Trophoblast cell (in vitro differentiated cells and primary cell): ENCODE measurements at regions not wholly inside any gene's neighbourhood (a gene's known extent, or its start where the extent isn't known, plus 50 kb on each side); places are given as distances from the start of the nearest gene placed in this dataset.

Experiments used
- DNase-seq, 2 donors: peaks; one replicate each; pipeline ENCODE4 v3.0.0-alpha.2; 2016
- H2AFZ ChIP-seq: 2 replicates; pipeline ENCODE4 v1.6.1; 2013; ENCODE audit warnings: low read length, moderate library complexity, mild to moderate bottlenecking; ENCODE audit not compliant: insufficient read depth, poor library complexity
- H2AK5ac ChIP-seq: 2 replicates; pipeline ENCODE4 v1.6.1; 2013; ENCODE audit warnings: mild to moderate bottlenecking, low read length
- H2BK120ac ChIP-seq: 2 replicates; pipeline ENCODE4 v1.6.1; 2013; ENCODE audit warnings: low read length, mild to moderate bottlenecking, moderate library complexity; ENCODE audit not compliant: insufficient read depth, poor library complexity
- H2BK12ac ChIP-seq: 2 replicates; pipeline ENCODE4 v1.6.1; 2013; ENCODE audit warnings: mild to moderate bottlenecking, low read length, moderate library complexity
- H2BK5ac ChIP-seq: 2 replicates; pipeline ENCODE4 v1.6.1; 2013; ENCODE audit warnings: low read length, low read depth, moderate library complexity, mild to moderate bottlenecking; ENCODE audit not compliant: poor library complexity
- H3K14ac ChIP-seq: 2 replicates; pipeline ENCODE4 v1.6.1; 2013; ENCODE audit warnings: mild to moderate bottlenecking, low read length
- H3K18ac ChIP-seq: 2 replicates; pipeline ENCODE4 v1.6.1; 2013; ENCODE audit warnings: mild to moderate bottlenecking, low read length
- H3K23ac ChIP-seq: 2 replicates; pipeline ENCODE4 v1.6.1; 2013; ENCODE audit warnings: low read length
- H3K27ac ChIP-seq: 2 replicates; pipeline ENCODE4 v1.5.1; 2013; ENCODE audit warnings: low read depth, mild to moderate bottlenecking, inconsistent platforms, low read length, moderate library complexity
- H3K27me3 ChIP-seq: 2 replicates; pipeline ENCODE4 v1.6.1; 2013; ENCODE audit warnings: inconsistent platforms, mild to moderate bottlenecking, low read length, moderate library complexity; ENCODE audit not compliant: insufficient read depth
- H3K36me3 ChIP-seq, 2 experiments: 1 replicate in 1 of 2; 2 replicates in 1 of 2; pipeline ENCODE4 v1.6.1; 2013; ENCODE audit warnings: low read length in 2 of 2, mild to moderate bottlenecking in 2 of 2, moderate library complexity in 1 of 2; ENCODE audit not compliant: insufficient read depth in 2 of 2, control insufficient read depth in 1 of 2
- H3K4ac ChIP-seq: 2 replicates; pipeline ENCODE4 v1.6.1; 2013; ENCODE audit warnings: low read depth, mild to moderate bottlenecking, low read length, moderate library complexity
- H3K4me1 ChIP-seq, 2 experiments: 1 replicate in 1 of 2; 2 replicates in 1 of 2; pipeline ENCODE4 v1.6.1; 2013; ENCODE audit warnings: low read length in 2 of 2, mild to moderate bottlenecking in 2 of 2, moderate library complexity in 1 of 2; ENCODE audit not compliant: insufficient read depth in 2 of 2, control insufficient read depth in 1 of 2
- H3K4me2 ChIP-seq: 2 replicates; pipeline ENCODE4 v1.6.1; 2013; ENCODE audit warnings: inconsistent platforms, mild to moderate bottlenecking, low read length, moderate library complexity
- H3K4me3 ChIP-seq: 2 replicates; pipeline ENCODE4 v1.5.1; 2013; ENCODE audit warnings: mild to moderate bottlenecking, low read depth, low read length, inconsistent platforms
- H3K79me1 ChIP-seq: one replicate; pipeline ENCODE4 v1.6.1; 2013; ENCODE audit warnings: low read length
- H3K79me2 ChIP-seq: 2 replicates; pipeline ENCODE4 v1.6.1; 2013; ENCODE audit warnings: low read length, mild to moderate bottlenecking; ENCODE audit not compliant: control insufficient read depth, insufficient read depth, poor library complexity
- H3K9ac ChIP-seq: 2 replicates; pipeline ENCODE4 v1.6.1; 2013; ENCODE audit warnings: mild to moderate bottlenecking, low read length
- H3K9me3 ChIP-seq: 2 replicates; pipeline ENCODE4 v1.6.1; 2013; ENCODE audit warnings: low read depth, mild to moderate bottlenecking, control low read depth, inconsistent platforms, low read length; ENCODE audit not compliant: insufficient read depth
- H4K12ac ChIP-seq: 2 replicates; pipeline ENCODE4 v1.6.1; 2013; ENCODE audit warnings: low read depth, mild to moderate bottlenecking, low read length, moderate library complexity
- H4K8ac ChIP-seq: 2 replicates; pipeline ENCODE4 v1.6.1; 2013; ENCODE audit warnings: low read depth, mild to moderate bottlenecking, low read length, moderate library complexity
- H4K91ac ChIP-seq: one replicate; pipeline ENCODE4 v1.6.1; 2013; ENCODE audit warnings: low read depth, mild to moderate bottlenecking, low read length, moderate library complexity
- WGBS: extraction: QIAGEN DNeasy Blood & Tissue Kit; methylation state at CpG from one replicate; pipeline ENCODE4 v1.1.7; 2013; ENCODE audit warnings: missing lambda C conversion rate; ENCODE audit not compliant: insufficient read length, insufficient coverage; ENCODE audit errors: extremely low coverage; 5-methylcytosine and 5-hydroxymethylcytosine counted together

DNA sequence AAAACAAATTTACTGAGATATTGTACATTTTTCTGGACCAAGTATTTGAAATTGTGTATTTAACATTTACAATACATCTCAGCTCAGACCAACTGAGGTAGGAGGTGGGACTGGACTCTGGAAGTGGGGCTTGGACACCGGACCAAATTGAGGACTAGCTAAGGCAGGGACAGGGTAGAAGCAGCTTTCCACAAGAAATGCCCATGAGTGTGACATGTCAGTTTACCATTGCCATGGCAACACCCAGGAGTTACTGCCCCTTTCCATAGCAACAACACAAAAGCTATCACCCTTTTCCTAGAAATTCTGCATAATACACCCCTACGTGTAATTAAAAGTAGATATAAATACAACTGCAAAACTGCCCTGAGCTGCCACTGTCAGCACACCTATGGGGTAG, 191.5 kb upstream of the ASIC2 start:
- no peak for DNase-seq
- H3K18ac ChIP-seq: no peak overlapping the region
- H3K14ac ChIP-seq: no peak overlapping the region
- H3K4me1 ChIP-seq: no peaks in the 10 kb centered on the region
- H4K91ac ChIP-seq: no peak overlapping the region
- no peak overlapping the region for H2BK12ac ChIP-seq
- no peaks in the 10 kb centered on the region for H3K36me3 ChIP-seq
- WGBS: no CpG with 5 or more reads among the region's 2 CpGs
- no peak overlapping the region for H3K4me3 ChIP-seq
- no peak overlapping the region for H3K4me2 ChIP-seq
- no peak overlapping the region for H2BK120ac ChIP-seq
- H2AFZ ChIP-seq: no peak overlapping the region
- H4K12ac ChIP-seq: no peak overlapping the region
- H3K9ac ChIP-seq: no peak overlapping the region
- no peak overlapping the region for H3K27ac ChIP-seq
- H3K23ac ChIP-seq: no peak overlapping the region
- peaks cover 1% of the 10 kb centered on the region for H3K9me3 ChIP-seq
- no peak overlapping the region for H3K4ac ChIP-seq
- no peaks in the 10 kb centered on the region for H3K79me1 ChIP-seq
- H2BK5ac ChIP-seq: no peak overlapping the region
- no peaks in the 10 kb centered on the region for H3K27me3 ChIP-seq
- H4K8ac ChIP-seq: no peak overlapping the region
- H2AK5ac ChIP-seq: no peak overlapping the region
- H3K79me2 ChIP-seq: no peaks in the 10 kb centered on the region

DNA sequence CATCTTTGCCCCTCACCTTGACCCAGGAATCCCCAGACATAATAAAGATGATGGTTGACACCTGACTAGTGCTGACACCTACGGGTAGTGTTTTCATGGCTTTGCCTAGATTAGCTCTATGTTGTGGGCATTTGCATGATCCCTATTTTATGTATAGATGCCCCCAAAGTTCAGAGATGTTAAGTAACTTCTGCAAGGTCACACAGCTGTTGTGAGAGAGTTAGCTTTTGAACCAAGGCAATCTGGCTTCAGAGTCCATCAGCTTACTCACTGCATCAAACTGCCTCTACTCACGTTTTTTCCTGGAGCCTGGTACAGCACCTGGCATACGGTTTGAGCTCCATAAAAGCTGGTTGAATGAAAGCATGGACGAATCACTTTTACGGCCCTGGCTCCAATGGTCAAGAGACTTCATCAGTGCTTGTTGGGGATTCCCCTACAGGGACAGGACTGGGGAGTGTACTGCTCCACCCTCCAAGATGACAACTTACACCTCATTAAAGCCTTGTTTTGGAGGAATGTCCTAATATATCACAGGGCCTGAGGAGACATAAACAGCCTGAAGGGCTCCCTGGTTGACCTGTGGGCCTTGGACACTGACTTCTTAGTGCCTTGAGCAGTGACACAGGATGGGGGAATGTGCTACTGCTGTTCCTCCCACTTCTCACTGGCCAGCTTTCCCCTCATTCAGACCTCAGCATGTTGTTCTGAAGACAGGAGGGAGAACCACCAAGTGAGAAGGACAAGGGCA, 193.2 kb upstream of the ASIC2 start:
- Histone ChIP-seq H3K79me2 (no peaks in the 10 kb centered on the region), H3K9ac (no peak overlapping the region), H4K12ac (no peak overlapping the region), H3K4me2 (no peak overlapping the region), H3K14ac (no peak overlapping the region), H3K9me3 (peaks cover 1% of the 10 kb centered on the region), H3K27ac (no peak overlapping the region), H2BK12ac (no peak overlapping the region), H3K36me3 (no peaks in the 10 kb centered on the region), H3K79me1 (no peaks in the 10 kb centered on the region), H2BK5ac (no peak overlapping the region), H2AFZ (no peak overlapping the region), H4K91ac (no peak overlapping the region), H3K18ac (no peak overlapping the region), H3K4me3 (no peak overlapping the region), H2AK5ac (no peak overlapping the region), H3K4ac (no peak overlapping the region), H3K23ac (no peak overlapping the region), H3K4me1 (no peaks in the 10 kb centered on the region), H3K27me3 (no peaks in the 10 kb centered on the region), H4K8ac (no peak overlapping the region), H2BK120ac (no peak overlapping the region)
- no CpG with 5 or more reads among the region's 5 CpGs for WGBS
- no peak for DNase-seq

DNA sequence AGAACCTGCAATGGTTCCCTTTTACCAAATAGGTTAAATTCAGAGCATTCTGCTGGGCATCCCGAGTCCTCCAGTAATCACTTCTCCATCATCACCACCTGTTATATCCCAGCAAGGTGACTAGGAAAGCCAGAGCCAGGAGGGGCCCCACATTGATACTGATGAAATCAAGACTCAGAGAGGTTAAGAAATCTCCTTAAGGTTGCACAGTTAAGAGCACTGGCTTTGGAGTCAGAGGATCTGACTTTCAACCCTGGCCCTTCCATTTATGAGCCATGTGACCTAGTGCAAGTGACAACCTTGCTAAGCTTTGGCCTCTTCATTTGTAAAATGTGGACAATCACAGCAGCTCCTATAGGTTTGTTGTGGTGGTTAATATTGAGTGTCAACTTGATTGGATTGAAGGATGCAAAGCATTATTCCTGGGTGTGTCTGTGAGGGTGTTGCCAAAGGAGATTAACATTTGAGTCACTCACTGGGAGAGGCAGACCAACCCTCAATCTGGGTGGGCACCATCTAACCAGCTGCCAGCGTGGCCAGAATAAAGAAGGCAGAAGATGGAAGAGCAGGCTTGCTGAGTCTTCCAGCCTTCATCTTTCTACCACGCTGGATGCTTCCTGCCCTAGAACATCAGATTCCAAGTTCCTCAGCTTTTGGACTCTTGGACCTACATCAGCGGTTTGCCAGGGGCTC, 194.2 kb upstream of the ASIC2 start:
- Histone ChIP-seq H3K9ac (no peak overlapping the region), H3K18ac (no peak overlapping the region), H2BK5ac (no peak overlapping the region), H3K23ac (no peak overlapping the region), H4K8ac (no peak overlapping the region), H3K79me1 (no peaks in the 10 kb centered on the region), H3K9me3 (peaks cover 1% of the 10 kb centered on the region), H3K4me3 (no peak overlapping the region), H3K14ac (no peak overlapping the region), H3K79me2 (no peaks in the 10 kb centered on the region), H3K27ac (no peak overlapping the region), H4K12ac (no peak overlapping the region), H3K4me1 (no peaks in the 10 kb centered on the region), H3K4ac (no peak overlapping the region), H2AFZ (no peak overlapping the region), H3K27me3 (no peaks in the 10 kb centered on the region), H3K36me3 (no peaks in the 10 kb centered on the region), H3K4me2 (no peak overlapping the region), H2BK120ac (no peak overlapping the region), H2AK5ac (no peak overlapping the region), H4K91ac (no peak overlapping the region), H2BK12ac (no peak overlapping the region)
- WGBS: no CpG with 5 or more reads among the region's 4 CpGs
- no peak for DNase-seq

DNA sequence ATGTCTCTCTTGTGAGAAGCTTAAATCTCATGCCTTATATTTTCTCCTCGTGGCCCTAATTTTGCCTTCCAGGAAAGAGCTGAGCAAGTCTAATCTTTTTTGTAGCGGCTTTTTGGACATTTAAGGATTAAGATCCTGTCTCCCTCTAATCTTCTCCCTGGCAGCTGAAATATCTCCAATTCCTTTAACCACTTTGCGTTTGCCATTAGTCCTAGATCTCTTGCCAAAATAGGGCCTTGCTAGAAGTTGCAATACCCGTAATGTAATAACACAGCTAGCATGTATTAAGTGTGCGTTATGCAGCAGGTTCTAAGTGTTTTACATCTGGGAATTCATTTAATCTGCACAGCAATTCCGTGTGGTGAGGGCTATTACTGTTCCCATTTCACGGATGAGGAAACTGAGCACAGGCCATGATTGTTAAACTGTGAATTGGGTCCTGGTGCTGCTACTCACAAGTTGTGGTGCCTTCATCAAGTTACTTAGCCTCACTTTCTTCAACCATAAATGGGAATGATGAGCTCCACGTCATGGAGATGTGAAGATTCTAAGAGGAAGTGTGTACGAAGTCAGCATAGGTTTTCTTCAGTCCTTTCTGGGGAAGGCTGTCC, 198.9 kb upstream of the ASIC2 start:
- WGBS: no CpG with 5 or more reads among the region's 9 CpGs
- Histone ChIP-seq H3K4me2 (no peak overlapping the region), H3K18ac (no peak overlapping the region), H3K27me3 (no peaks in the 10 kb centered on the region), H4K91ac (no peak overlapping the region), H3K36me3 (no peaks in the 10 kb centered on the region), H3K9me3 (no peaks in the 10 kb centered on the region), H2BK120ac (no peak overlapping the region), H2BK5ac (no peak overlapping the region), H2AFZ (no peak overlapping the region), H2BK12ac (no peak overlapping the region), H3K14ac (no peak overlapping the region), H3K27ac (no peak overlapping the region), H3K23ac (no peak overlapping the region), H3K4me1 (no peaks in the 10 kb centered on the region), H4K8ac (no peak overlapping the region), H3K4ac (no peak overlapping the region), H3K4me3 (no peak overlapping the region), H3K9ac (no peak overlapping the region), H3K79me2 (no peaks in the 10 kb centered on the region), H3K79me1 (no peaks in the 10 kb centered on the region), H4K12ac (no peak overlapping the region), H2AK5ac (no peak overlapping the region)
- no peak for DNase-seq
